Tibial artery (tissue), 4 donors: ENCODE measurements at regions not wholly inside any gene's neighbourhood (a gene's known extent, or its start where the extent isn't known, plus 50 kb on each side); places are given as distances from the start of the nearest gene placed in this dataset.

ENCODE experiments used
- DNase-seq, 2 donors: peaks; one replicate each; pipeline ENCODE4 v3.0.0-alpha.2; 2019
- H3K27ac ChIP-seq, 2 donors: fragments of 200-600 bp; sonication (generic) in 1 of 2; 1 replicate in 1 of 2; 2 replicates in 1 of 2; pipeline ENCODE4 v1.5.1; 2018 to 2019; ENCODE audit warnings: mild to moderate bottlenecking in 1 of 2
- H3K27me3 ChIP-seq, 2 donors: fragments of 200-600 bp; sonication (generic) in 1 of 2; one replicate each; pipeline versions ENCODE4 v1.5.1 to v1.6.0; 2016 to 2019
- H3K36me3 ChIP-seq, 3 donors: fragments of 200-600 bp; sonication (generic) in 2 of 3; one replicate each; pipeline ENCODE4 v1.5.1; 2016 to 2019; ENCODE audit warnings: mild to moderate bottlenecking in 2 of 3
- H3K4me1 ChIP-seq, 4 donors: fragments of 200-600 bp; sonication (generic) in 2 of 4; 1 replicate in 3 of 4; 2 replicates in 1 of 4; pipeline ENCODE4 v1.5.1; 2016 to 2019
- H3K4me3 ChIP-seq, 2 donors: fragments of 200-600 bp; sonication (generic) in 1 of 2; 1 replicate in 1 of 2; 2 replicates in 1 of 2; pipeline ENCODE4 v1.5.1; 2018 to 2019; ENCODE audit warnings: mild to moderate bottlenecking in 2 of 2
- H3K9me3 ChIP-seq, 3 donors: fragments of 200-600 bp; sonication (generic) in 1 of 3; one replicate each; pipeline ENCODE4 v1.5.1; 2016 to 2019
- CTCF ChIP-seq, 2 experiments: fragments of 200-600 bp in 1 of 2; fragments of 450-650 bp in 1 of 2; IDR thresholded peaks; one replicate each; pipeline ENCODE4 v1.5.1; 2017 to 2019; ENCODE audit warnings: antibody characterized with exemption in 2 of 2, mild to moderate bottlenecking in 1 of 2, moderate library complexity in 1 of 2
- intact Hi-C: fragments of 100-400 bp; cut with DNase I; formaldehyde crosslinking; loops from one replicate; pipeline ENCODE4 v1.15.0; 2023; ENCODE audit warnings: low total_unique reads

GRCh38 chr12:67141296-67142018, 127.7 kb upstream of the CAND1 start:
- Histone ChIP-seq H3K27ac (no peak overlapping the region), H3K36me3 (no peaks in the 10 kb centered on the region), H3K4me3 (no peak overlapping the region), H3K9me3 (no peaks in the 10 kb centered on the region), H3K4me1 (no peaks in the 10 kb centered on the region), H3K27me3 (no peaks in the 10 kb centered on the region)
- intact Hi-C loops = loop anchor here (5.0 kb wide), 1 partner anchor 171 kb away; no protein-coding TSS in a partner anchor
- no peak for DNase-seq
- TF ChIP-seq CTCF (IDR thresholded peaks at IDR 0.05) = no peak

GRCh38 chr12:67145692-67146091, 123.5 kb upstream of the CAND1 start:
- DNase-seq = no peak
- H3K27ac ChIP-seq = no peak overlapping the region

GRCh38 chr12:67147030-67147429, 122.1 kb upstream of the CAND1 start:
- no peaks in the 10 kb centered on the region for H3K36me3 ChIP-seq
- H3K9me3 ChIP-seq = no peaks in the 10 kb centered on the region
- no peak for DNase-seq
- H3K4me1 ChIP-seq = no peaks in the 10 kb centered on the region
- intact Hi-C loops = no loop called here
- no peak overlapping the region for H3K4me3 ChIP-seq
- H3K27ac ChIP-seq = no peak overlapping the region
- no peaks in the 10 kb centered on the region for H3K27me3 ChIP-seq
- TF ChIP-seq CTCF (IDR thresholded peaks at IDR 0.05) = no peak

More at GRCh38 chr12:67145692-67146091, 123.5 kb upstream of the CAND1 start:
- Histone ChIP-seq H3K27me3 (no peaks in the 10 kb centered on the region), H3K36me3 (no peaks in the 10 kb centered on the region), H3K4me1 (no peaks in the 10 kb centered on the region), H3K9me3 (no peaks in the 10 kb centered on the region), H3K4me3 (no peak overlapping the region)
- no peak for TF ChIP-seq CTCF (IDR thresholded peaks at IDR 0.05)
- intact Hi-C loops = no loop called here

GRCh38 chr12:67147447-67147846, 121.7 kb upstream of the CAND1 start:
- TF ChIP-seq CTCF (IDR thresholded peaks at IDR 0.05) = no peak
- intact Hi-C loops = no loop called here
- Histone ChIP-seq H3K4me3 (no peak overlapping the region), H3K9me3 (no peaks in the 10 kb centered on the region), H3K36me3 (no peaks in the 10 kb centered on the region), H3K27ac (no peak overlapping the region), H3K4me1 (no peaks in the 10 kb centered on the region), H3K27me3 (no peaks in the 10 kb centered on the region)
- no peak for DNase-seq

GRCh38 chr12:67148265-67148664, 120.9 kb upstream of the CAND1 start:
- Histone ChIP-seq H3K4me1 (no peaks in the 10 kb centered on the region), H3K36me3 (no peaks in the 10 kb centered on the region), H3K4me3 (no peak overlapping the region), H3K27ac (no peak overlapping the region), H3K27me3 (no peaks in the 10 kb centered on the region), H3K9me3 (no peaks in the 10 kb centered on the region)
- intact Hi-C loops = no loop called here
- no peak for DNase-seq
- TF ChIP-seq CTCF (IDR thresholded peaks at IDR 0.05) = no peak
